DOHH2 (cell line): ENCODE measurements at regions not wholly inside any gene's neighbourhood (a gene's known extent, or its start where the extent isn't known, plus 50 kb on each side); places are given as distances from the start of the nearest gene placed in this dataset.

ENCODE experiments used
- H3F3A ChIP-seq: fragments of 200-600 bp; sonication (generic), shearing (Covaris generic); 2 replicates; pipeline ENCODE4 v1.6.0; 2016; ENCODE audit warnings: antibody characterized with exemption, mild to moderate bottlenecking; ENCODE audit not compliant: control insufficient read depth, insufficient read depth
- H3K27ac ChIP-seq: fragments of 200-600 bp; sonication (generic); 2 replicates; pipeline ENCODE4 v1.5.1; 2014; ENCODE audit warnings: low read depth, mild to moderate bottlenecking, low read length, moderate library complexity
- H3K27me3 ChIP-seq: fragments of 200-600 bp; sonication (generic); 2 replicates; pipeline ENCODE4 v1.6.1; 2014; ENCODE audit warnings: mild to moderate bottlenecking, low read length, mixed read lengths; ENCODE audit not compliant: control insufficient read depth
- H3K36me3 ChIP-seq: fragments of 200-600 bp; sonication (generic); 2 replicates; pipeline ENCODE4 v1.6.1; 2014; ENCODE audit warnings: mild to moderate bottlenecking, low read length, moderate library complexity, mixed read lengths; ENCODE audit not compliant: control insufficient read depth
- H3K4me1 ChIP-seq: fragments of 200-600 bp; sonication (generic); 2 replicates; pipeline ENCODE4 v1.6.1; 2014; ENCODE audit warnings: mild to moderate bottlenecking, low read length, mixed read lengths; ENCODE audit not compliant: control insufficient read depth
- H3K4me2 ChIP-seq: fragments of 200-600 bp; sonication (generic); 2 replicates; pipeline ENCODE4 v1.6.0; 2014; ENCODE audit warnings: mild to moderate bottlenecking, low read length, moderate library complexity
- H3K4me3 ChIP-seq: fragments of 200-600 bp; sonication (generic); 2 replicates; pipeline ENCODE4 v1.5.1; 2014; ENCODE audit warnings: mild to moderate bottlenecking, low read length, mixed read lengths
- H3K79me2 ChIP-seq: fragments of 200-600 bp; sonication (generic); 2 replicates; pipeline ENCODE4 v1.6.1; 2014; ENCODE audit warnings: mild to moderate bottlenecking, low read length, mixed read lengths; ENCODE audit not compliant: control insufficient read depth
- H3K9me2 ChIP-seq: fragments of 200-600 bp; sonication (generic); replicated peaks from 2 replicates; pipeline ENCODE4 v1.6.1; 2014; ENCODE audit warnings: mild to moderate bottlenecking, low read length, mixed read lengths; ENCODE audit not compliant: control insufficient read depth
- H3K9me3 ChIP-seq: fragments of 200-600 bp; sonication (generic); 2 replicates; pipeline ENCODE4 v1.6.1; 2014; ENCODE audit warnings: antibody characterized with exemption, low read length, mixed read lengths; ENCODE audit not compliant: control insufficient read depth, insufficient read depth
- H4K20me1 ChIP-seq: fragments of 200-600 bp; sonication (generic); 2 replicates; pipeline ENCODE4 v1.6.0; 2014; ENCODE audit warnings: low read depth, mild to moderate bottlenecking, antibody characterized with exemption, low read length, moderate library complexity; ENCODE audit not compliant: control insufficient read depth, insufficient read depth
- CTCF ChIP-seq: fragments of 200-600 bp; sonication (generic); IDR thresholded peaks from one replicate; pipeline ENCODE4 v1.5.1; 2014; ENCODE audit warnings: antibody characterized with exemption, mild to moderate bottlenecking, low read depth, low read length; ENCODE audit not compliant: poor library complexity, severe bottlenecking
- EZH2phosphoT487 ChIP-seq: fragments of 200-600 bp; sonication (generic); IDR thresholded peaks from 2 replicates; pipeline ENCODE4 v1.6.1; 2017; ENCODE audit warnings: borderline replicate concordance, mild to moderate bottlenecking, antibody characterized with exemption, low read length, moderate library complexity, mixed read lengths

DNA sequence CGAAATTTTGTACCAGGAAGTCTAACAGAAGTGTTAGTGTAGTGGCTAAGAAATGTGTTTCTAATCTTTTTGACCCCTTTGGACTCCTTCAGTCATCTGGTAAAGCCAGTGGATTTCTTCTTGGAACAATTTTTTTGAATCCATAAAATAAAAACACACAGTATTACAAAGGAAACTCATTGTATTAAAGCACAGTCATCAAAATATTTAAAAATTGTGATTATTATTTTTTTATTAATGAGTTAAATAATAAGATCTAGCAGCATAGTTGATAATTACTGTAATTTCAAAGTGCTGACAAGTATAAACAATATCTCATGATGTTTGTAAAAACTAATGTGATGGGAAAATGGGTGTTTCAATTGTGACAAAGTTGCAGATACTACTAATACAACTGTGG lies 72.2 kb upstream of the LRRC3B start:
- TF ChIP-seq CTCF: no peak
- no peak for TF ChIP-seq EZH2phosphoT487
- H3K9me3 ChIP-seq: no peaks in the 10 kb centered on the region
- H3K4me1 ChIP-seq: no peaks in the 10 kb centered on the region
- no peak overlapping the region for H3K27ac ChIP-seq
- no peaks in the 10 kb centered on the region for H3K9me2 ChIP-seq
- no peak overlapping the region for H3K4me3 ChIP-seq
- H3K79me2 ChIP-seq: no peaks in the 10 kb centered on the region
- no peaks in the 10 kb centered on the region for H4K20me1 ChIP-seq
- no peaks in the 10 kb centered on the region for H3F3A ChIP-seq
- no peaks in the 10 kb centered on the region for H3K36me3 ChIP-seq
- no peak overlapping the region for H3K4me2 ChIP-seq
- no peaks in the 10 kb centered on the region for H3K27me3 ChIP-seq

DNA sequence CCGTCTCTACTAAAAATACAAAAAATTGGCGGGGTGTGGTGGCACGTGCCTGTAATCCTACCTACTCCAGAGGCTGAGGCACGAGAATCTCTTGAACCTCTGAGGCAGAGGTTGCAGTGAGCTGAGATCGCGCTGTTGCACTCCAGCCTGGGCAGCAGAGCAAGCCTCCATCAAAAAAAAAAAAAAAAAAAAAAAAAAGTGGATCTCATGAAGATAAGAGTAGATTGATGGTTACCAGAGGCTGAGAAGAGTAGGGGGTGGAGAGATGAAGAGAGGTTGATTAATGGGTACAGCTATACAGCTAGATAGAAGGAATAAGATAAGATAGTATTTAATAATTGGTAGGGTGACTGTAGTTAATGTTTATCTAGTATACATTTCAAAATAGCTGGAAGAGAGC lies 65.9 kb upstream of the LRRC3B start:
- H3K4me1 ChIP-seq: no peaks in the 10 kb centered on the region
- no peaks in the 10 kb centered on the region for H3K9me3 ChIP-seq
- no peaks in the 10 kb centered on the region for H3K79me2 ChIP-seq
- no peak overlapping the region for H3K4me2 ChIP-seq
- H3K27ac ChIP-seq: no peak overlapping the region
- TF ChIP-seq EZH2phosphoT487 (no peak), CTCF (no peak)
- no peaks in the 10 kb centered on the region for H3K27me3 ChIP-seq
- H4K20me1 ChIP-seq: no peaks in the 10 kb centered on the region
- H3K36me3 ChIP-seq: no peaks in the 10 kb centered on the region
- no peak overlapping the region for H3K4me3 ChIP-seq
- no peaks in the 10 kb centered on the region for H3F3A ChIP-seq
- H3K9me2 ChIP-seq: no peaks in the 10 kb centered on the region

GRCh38 chr3:26558257-26558656 lies 64.3 kb upstream of the LRRC3B start:
- no peak overlapping the region for H3K4me2 ChIP-seq
- H3K4me3 ChIP-seq: no peak overlapping the region
- no peaks in the 10 kb centered on the region for H3K79me2 ChIP-seq
- TF ChIP-seq CTCF: no peak
- no peaks in the 10 kb centered on the region for H3K9me3 ChIP-seq
- H3K4me1 ChIP-seq: no peaks in the 10 kb centered on the region
- H4K20me1 ChIP-seq: no peaks in the 10 kb centered on the region
- H3K27me3 ChIP-seq: no peaks in the 10 kb centered on the region
- H3K9me2 ChIP-seq: no peaks in the 10 kb centered on the region
- H3F3A ChIP-seq: no peaks in the 10 kb centered on the region
- H3K36me3 ChIP-seq: no peaks in the 10 kb centered on the region
- H3K27ac ChIP-seq: no peak overlapping the region

GRCh38 chr3:26559227-26559626 lies 63.3 kb upstream of the LRRC3B start:
- H3K4me1 ChIP-seq: no peaks in the 10 kb centered on the region
- no peaks in the 10 kb centered on the region for H3K79me2 ChIP-seq
- no peak for TF ChIP-seq EZH2phosphoT487
- TF ChIP-seq CTCF: no peak
- H3K9me3 ChIP-seq: no peaks in the 10 kb centered on the region
- no peaks in the 10 kb centered on the region for H4K20me1 ChIP-seq
- H3K4me3 ChIP-seq: no peak overlapping the region
- no peaks in the 10 kb centered on the region for H3F3A ChIP-seq
- H3K36me3 ChIP-seq: no peaks in the 10 kb centered on the region
- H3K27ac ChIP-seq: no peak overlapping the region
- H3K4me2 ChIP-seq: no peak overlapping the region
- no peaks in the 10 kb centered on the region for H3K27me3 ChIP-seq
- H3K9me2 ChIP-seq: no peaks in the 10 kb centered on the region
